Subcutaneous abdominal adipose tissue (tissue), 5 donors: ENCODE measurements at regions not wholly inside any gene's neighbourhood (a gene's known extent, or its start where the extent isn't known, plus 50 kb on each side); places are given as distances from the start of the nearest gene placed in this dataset.

ENCODE experiments used
- H3K27ac ChIP-seq: one replicate; pipeline ENCODE4 v1.7.0; 2013; ENCODE audit warnings: low read depth, mild to moderate bottlenecking, inconsistent platforms, low read length, moderate library complexity
- H3K27me3 ChIP-seq, 5 donors: one replicate each; pipeline ENCODE4 v1.7.0; 2013; ENCODE audit warnings: low read length in 5 of 5, inconsistent platforms in 1 of 5; ENCODE audit not compliant: control insufficient read depth in 5 of 5, insufficient read depth in 4 of 5
- H3K36me3 ChIP-seq, 5 donors: one replicate each; pipeline ENCODE4 v1.7.0; 2013; ENCODE audit warnings: low read length in 5 of 5; ENCODE audit not compliant: control insufficient read depth in 5 of 5, insufficient read depth in 5 of 5
- H3K4me1 ChIP-seq, 5 donors: one replicate each; pipeline ENCODE4 v1.7.0; 2013; ENCODE audit warnings: low read length in 5 of 5, mild to moderate bottlenecking in 3 of 5, moderate library complexity in 1 of 5; ENCODE audit not compliant: control insufficient read depth in 5 of 5, insufficient read depth in 5 of 5
- H3K4me3 ChIP-seq, 5 donors: one replicate each; pipeline ENCODE4 v1.7.0; 2013; ENCODE audit warnings: low read length in 5 of 5, low read depth in 1 of 5
- H3K9ac ChIP-seq, 5 donors: one replicate each; pipeline ENCODE4 v1.7.0; 2013; ENCODE audit warnings: low read length in 5 of 5, mild to moderate bottlenecking in 4 of 5, moderate library complexity in 3 of 5
- H3K9me3 ChIP-seq, 5 donors: one replicate each; pipeline ENCODE4 v1.7.0; 2013; ENCODE audit warnings: low read length in 5 of 5; ENCODE audit not compliant: control insufficient read depth in 5 of 5
- donor health status: healthy.
- donor health status: healthy.
- donor health status: healthy.
- donor health status: healthy.
- donor health status: healthy.

DNA sequence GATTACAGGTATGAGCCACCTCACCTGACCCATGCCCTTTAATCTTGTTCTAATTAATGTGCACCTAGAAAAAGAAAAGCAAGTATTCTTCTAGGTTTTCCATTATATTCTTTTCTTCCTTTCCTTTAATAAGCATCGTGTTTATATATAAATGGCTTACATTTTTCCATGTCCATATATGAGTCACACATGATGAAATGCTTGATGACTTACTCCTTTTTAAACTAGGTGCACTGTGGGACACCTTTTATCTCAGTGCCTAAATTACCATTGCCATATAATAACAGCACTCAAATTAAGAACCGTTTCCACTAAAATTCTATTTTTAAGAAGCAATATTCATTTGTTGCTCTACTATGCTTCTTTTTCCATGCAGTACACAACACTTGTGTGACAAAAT lies 363.3 kb downstream of the LIG4 start:
- no peaks in the 10 kb centered on the region for H3K4me1 ChIP-seq
- H3K27ac ChIP-seq = no peak overlapping the region
- no peaks in the 10 kb centered on the region for H3K27me3 ChIP-seq
- no peak overlapping the region for H3K4me3 ChIP-seq
- H3K9me3 ChIP-seq = no peaks in the 10 kb centered on the region
- no peak overlapping the region for H3K9ac ChIP-seq
- no peaks in the 10 kb centered on the region for H3K36me3 ChIP-seq

DNA sequence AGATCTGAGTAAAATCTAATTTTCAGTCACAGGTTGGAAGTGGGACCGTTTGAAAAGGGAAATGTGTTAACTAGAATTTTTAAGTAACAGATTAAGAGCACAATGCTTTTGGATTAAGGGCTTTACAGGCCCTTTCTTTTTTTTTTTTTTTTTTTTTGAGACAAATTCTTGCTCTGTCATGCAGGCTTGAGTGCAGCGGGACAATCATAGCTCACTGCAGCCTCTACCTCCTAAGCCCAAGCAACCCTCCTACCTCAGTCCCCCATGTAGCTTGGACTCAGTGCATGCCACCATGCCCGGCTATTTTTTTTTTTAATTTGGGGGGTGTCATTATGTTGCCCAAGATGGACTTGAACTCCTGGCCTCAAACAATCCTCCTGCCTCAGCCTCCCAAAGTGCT lies 363.7 kb downstream of the LIG4 start:
- Histone ChIP-seq H3K9ac (no peak overlapping the region), H3K27ac (no peak overlapping the region), H3K9me3 (no peaks in the 10 kb centered on the region), H3K27me3 (no peaks in the 10 kb centered on the region), H3K4me3 (no peak overlapping the region), H3K4me1 (no peaks in the 10 kb centered on the region), H3K36me3 (no peaks in the 10 kb centered on the region)

DNA sequence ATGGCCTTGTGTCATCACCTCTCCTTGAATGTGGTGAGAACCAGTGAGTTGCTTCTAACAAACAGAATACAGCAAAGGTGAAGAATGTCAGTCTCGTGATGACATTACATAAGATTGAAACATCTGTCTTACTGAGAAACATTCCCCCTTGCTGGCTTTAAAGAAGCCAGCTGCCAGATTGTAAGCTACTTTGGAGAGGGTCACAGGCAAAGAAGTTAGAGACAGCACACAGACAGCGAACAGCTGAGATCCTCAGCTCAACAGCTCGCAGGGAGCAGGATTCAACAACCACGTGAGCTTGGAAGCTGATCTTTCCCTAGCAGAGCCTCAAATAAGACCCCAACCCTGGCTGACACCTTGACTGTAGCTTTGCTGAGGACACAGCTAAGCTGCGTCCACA lies 367.9 kb downstream of the LIG4 start:
- Histone ChIP-seq H3K9me3 (no peaks in the 10 kb centered on the region), H3K4me3 (no peak overlapping the region), H3K27me3 (no peaks in the 10 kb centered on the region), H3K36me3 (no peaks in the 10 kb centered on the region), H3K27ac (no peak overlapping the region), H3K4me1 (no peaks in the 10 kb centered on the region), H3K9ac (no peak overlapping the region)

DNA sequence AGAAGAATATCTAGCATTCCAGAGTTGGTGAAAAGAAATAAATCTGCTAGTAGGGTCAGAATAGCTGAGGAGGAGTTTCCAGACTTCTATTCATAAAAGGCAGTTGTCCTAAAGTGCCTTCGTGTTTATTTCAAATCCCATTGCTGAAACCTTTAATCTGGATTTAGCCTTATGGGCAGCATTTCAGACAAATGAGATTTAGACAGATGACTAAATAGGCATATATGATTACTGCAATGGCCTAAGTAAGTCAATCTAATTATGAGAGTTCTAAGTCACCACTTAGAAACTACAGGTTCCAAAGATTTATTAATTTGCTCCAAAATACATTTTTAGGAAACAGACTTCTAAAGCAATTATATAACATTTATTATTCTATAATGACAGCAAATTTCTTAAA lies 368.7 kb downstream of the LIG4 start:
- no peak overlapping the region for H3K27ac ChIP-seq

DNA sequence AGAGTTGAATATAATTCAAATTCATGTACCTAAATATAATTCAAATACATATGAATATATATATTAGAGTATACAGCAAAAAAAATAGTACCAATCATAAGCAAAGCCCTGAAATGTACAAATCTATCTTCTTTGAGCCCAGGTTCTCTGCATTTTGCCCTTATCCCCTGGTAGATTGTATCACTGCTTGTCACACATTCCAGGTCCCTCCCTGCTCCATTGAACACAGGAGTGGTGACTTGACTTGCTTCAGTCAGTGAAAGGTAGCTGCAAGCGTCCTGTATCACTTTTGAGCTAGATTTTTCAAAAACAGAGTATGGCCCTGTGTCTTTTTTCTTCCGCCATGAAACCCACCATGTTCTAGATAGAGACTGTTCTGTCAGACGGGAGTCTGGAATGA lies 369.4 kb downstream of the LIG4 start:
- no peaks in the 10 kb centered on the region for H3K4me1 ChIP-seq
- no peak overlapping the region for H3K27ac ChIP-seq
- H3K9ac ChIP-seq = no peak overlapping the region
- no peaks in the 10 kb centered on the region for H3K9me3 ChIP-seq
- H3K4me3 ChIP-seq = no peak overlapping the region
- H3K27me3 ChIP-seq = no peaks in the 10 kb centered on the region
- H3K36me3 ChIP-seq = no peaks in the 10 kb centered on the region

More for the DNA sequence above, 368.7 kb downstream of the LIG4 start:
- Histone ChIP-seq H3K27me3 (no peaks in the 10 kb centered on the region), H3K4me1 (no peaks in the 10 kb centered on the region), H3K9ac (no peak overlapping the region), H3K36me3 (no peaks in the 10 kb centered on the region), H3K9me3 (no peaks in the 10 kb centered on the region), H3K4me3 (no peak overlapping the region)

DNA sequence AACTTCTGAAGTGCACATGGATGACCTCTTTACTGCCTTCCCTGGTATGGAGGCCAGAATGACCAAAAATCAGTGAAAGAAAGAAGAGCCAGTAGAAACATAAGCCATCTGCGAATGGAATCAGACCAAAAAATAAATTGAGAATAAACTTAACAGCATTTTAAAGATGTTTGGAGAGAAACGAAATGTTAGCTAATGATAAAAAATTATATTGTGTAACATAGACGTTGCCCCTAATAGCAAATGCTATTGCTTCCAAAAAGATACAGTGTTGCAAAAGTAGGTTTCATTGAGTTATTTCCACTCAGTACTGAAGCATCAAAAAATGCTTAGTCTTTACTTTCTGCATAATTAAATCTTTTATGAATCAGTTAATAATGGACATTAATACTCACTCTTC lies 371.7 kb downstream of the LIG4 start:
- no peaks in the 10 kb centered on the region for H3K36me3 ChIP-seq

DNA sequence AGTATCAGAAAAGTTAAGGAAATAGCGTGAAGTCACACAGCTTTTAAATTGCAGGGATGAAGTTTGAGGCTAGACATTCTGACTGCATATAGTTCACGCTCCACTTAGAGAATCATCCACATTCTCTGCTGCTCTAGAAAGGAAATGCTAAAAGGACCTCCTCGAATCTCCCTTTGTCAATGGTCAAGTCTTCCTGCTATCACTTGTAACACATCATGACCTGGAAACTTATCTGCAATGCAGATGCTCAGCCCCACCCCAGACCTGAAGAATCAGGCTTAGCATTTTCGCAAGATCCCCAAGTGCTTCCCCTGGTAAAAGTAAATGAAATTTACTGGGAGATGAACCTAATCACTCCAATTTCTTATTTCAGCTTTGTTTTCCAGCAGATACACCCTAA lies 372.1 kb downstream of the LIG4 start:
- no peaks in the 10 kb centered on the region for H3K36me3 ChIP-seq
- H3K9ac ChIP-seq = no peak overlapping the region
- H3K9me3 ChIP-seq = no peaks in the 10 kb centered on the region
- H3K4me1 ChIP-seq = no peaks in the 10 kb centered on the region
- no peak overlapping the region for H3K27ac ChIP-seq
- no peaks in the 10 kb centered on the region for H3K27me3 ChIP-seq
- H3K4me3 ChIP-seq = no peak overlapping the region

More for the DNA sequence above, 371.7 kb downstream of the LIG4 start:
- H3K4me3 ChIP-seq = no peak overlapping the region
- H3K9ac ChIP-seq = no peak overlapping the region
- H3K27me3 ChIP-seq = no peaks in the 10 kb centered on the region
- H3K27ac ChIP-seq = no peak overlapping the region
- no peaks in the 10 kb centered on the region for H3K4me1 ChIP-seq
- H3K9me3 ChIP-seq = no peaks in the 10 kb centered on the region

DNA sequence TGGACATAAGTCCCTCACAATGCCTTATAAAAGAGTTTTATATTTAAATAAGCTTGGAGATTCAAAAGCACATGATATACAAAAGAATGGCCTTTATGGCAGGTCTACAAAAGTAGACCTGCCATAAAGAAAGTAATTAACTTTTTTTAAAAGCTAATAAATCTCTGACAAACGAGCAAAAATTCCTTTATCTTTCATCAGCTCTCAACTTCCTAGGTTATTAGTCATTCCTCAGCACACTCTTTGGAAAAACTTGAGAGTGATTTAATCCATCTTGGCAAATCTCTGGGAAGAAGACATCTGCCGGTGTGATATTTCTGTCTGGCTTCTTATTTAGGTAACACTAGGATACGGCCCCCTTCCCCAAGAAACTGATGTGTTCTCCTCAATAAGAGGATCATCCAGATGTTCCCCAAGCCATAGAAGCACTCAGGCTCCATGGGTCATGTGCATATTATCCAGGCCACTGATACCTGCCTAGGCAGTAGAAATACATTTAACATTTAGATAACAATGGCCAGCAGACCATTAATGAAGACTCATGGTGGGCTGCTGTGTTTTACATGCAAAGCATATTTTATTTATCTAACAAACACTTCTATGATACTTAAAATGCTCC lies 372.7 kb downstream of the LIG4 start:
- H3K4me1 ChIP-seq = no peaks in the 10 kb centered on the region
- H3K9ac ChIP-seq = no peak overlapping the region
- no peak overlapping the region for H3K4me3 ChIP-seq
- H3K9me3 ChIP-seq = no peaks in the 10 kb centered on the region
- H3K36me3 ChIP-seq = no peaks in the 10 kb centered on the region
- no peak overlapping the region for H3K27ac ChIP-seq
- H3K27me3 ChIP-seq = no peaks in the 10 kb centered on the region

DNA sequence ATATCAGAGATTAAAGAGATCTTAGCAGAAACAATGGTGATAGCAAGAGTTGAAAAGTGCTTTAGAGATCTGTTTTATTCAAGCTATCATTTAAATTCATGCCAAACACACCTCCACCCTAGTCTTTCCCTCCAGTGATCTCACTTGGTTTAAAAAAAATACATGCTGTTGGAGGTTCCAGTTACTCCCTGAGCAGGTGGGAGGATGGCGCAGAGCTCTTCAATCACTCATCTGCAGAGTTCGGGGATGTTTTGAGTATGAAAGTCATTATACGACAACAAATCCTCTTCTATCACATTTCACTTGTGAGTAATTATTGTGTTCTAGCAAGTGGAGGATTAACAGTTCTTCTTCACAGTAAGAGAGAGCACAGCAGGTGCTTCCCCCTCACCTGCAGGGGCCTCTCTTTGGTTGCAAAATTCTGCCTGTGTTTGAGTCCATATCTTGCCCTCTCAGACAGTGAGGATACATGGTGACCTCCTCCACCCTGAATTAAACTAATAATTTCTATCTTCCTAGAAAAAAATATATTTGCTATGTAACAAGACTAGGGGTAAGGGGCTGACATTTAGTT lies 376.7 kb downstream of the LIG4 start:
- no peaks in the 10 kb centered on the region for H3K4me1 ChIP-seq
- no peaks in the 10 kb centered on the region for H3K27me3 ChIP-seq
- H3K9ac ChIP-seq = no peak overlapping the region
- H3K36me3 ChIP-seq = no peaks in the 10 kb centered on the region
- no peak overlapping the region for H3K27ac ChIP-seq
- no peak overlapping the region for H3K4me3 ChIP-seq
- H3K9me3 ChIP-seq = no peaks in the 10 kb centered on the region

DNA sequence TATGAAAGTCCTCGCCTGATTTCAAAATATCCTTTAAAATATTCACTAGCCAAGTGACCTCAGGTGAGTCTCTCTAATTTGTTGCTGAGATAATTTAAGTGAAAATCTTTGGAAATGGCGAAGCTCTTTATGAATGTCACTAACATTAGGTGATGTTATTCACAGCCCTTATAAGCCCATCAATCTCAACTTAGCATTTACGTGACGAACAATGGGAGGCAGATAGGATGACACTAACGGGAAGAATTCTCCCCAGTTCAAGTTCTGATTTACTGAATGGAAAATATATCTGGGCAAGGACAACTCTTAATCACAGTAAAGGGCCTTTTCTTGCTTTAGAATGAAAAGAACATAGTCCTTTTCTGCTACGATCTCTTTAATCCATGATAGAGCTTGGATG lies 378.7 kb downstream of the LIG4 start:
- Histone ChIP-seq H3K27me3 (no peaks in the 10 kb centered on the region), H3K4me1 (no peaks in the 10 kb centered on the region), H3K4me3 (no peak overlapping the region), H3K27ac (no peak overlapping the region), H3K36me3 (no peaks in the 10 kb centered on the region), H3K9ac (no peak overlapping the region), H3K9me3 (no peaks in the 10 kb centered on the region)
